ENCODE measurements at regions not wholly inside any gene's neighbourhood (a gene's known extent, or its start where the extent isn't known, plus 50 kb on each side); places are given as distances from the start of the nearest gene placed in this dataset.

DNA sequence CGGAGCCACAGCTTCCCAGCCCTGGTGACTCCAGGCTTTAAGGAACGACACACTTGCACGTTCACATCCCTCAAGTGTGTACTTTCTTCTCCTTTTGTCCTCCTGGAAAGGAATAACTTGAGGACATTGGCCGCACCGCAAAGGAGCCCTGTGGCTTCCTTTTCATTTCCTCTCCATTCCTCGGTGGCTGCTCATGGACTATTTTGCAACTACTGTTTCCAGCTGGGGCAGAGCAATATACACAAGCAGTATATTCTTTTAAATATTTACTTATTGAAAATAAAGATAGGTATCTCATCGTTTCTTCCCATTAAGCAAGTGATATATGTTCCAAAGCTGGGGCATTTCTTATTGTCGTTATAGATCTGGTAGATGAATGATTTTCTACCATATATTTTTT, 97.2 kb upstream of the LYZL1 start:
- Histone ChIP-seq H3K4me1 (no peaks in the 10 kb centered on the region), H3K9me3 (no peaks in the 10 kb centered on the region), H3K4me3 (no peak overlapping the region), H3K36me3 (no peaks in the 10 kb centered on the region), H3K27me3 (peaks cover 0 to 15% (median 0%) of the 10 kb centered on the region in 4 donors), H3K27ac (no peak overlapping the region)
- DNase-seq: no peak
- intact Hi-C loops (cut with DNase I): no loop called here
- WGBS, 2 donors: 53 to 64% methylated on average over 7 to 8 of the region's 8 CpGs
- TF ChIP-seq POLR2A (IDR thresholded peaks at IDR 0.05): no peak
- TF ChIP-seq, protein P1, sequence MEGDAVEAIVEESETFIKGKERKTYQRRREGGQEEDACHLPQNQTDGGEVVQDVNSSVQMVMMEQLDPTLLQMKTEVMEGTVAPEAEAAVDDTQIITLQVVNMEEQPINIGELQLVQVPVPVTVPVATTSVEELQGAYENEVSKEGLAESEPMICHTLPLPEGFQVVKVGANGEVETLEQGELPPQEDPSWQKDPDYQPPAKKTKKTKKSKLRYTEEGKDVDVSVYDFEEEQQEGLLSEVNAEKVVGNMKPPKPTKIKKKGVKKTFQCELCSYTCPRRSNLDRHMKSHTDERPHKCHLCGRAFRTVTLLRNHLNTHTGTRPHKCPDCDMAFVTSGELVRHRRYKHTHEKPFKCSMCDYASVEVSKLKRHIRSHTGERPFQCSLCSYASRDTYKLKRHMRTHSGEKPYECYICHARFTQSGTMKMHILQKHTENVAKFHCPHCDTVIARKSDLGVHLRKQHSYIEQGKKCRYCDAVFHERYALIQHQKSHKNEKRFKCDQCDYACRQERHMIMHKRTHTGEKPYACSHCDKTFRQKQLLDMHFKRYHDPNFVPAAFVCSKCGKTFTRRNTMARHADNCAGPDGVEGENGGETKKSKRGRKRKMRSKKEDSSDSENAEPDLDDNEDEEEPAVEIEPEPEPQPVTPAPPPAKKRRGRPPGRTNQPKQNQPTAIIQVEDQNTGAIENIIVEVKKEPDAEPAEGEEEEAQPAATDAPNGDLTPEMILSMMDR (IDR thresholded peaks at IDR 0.05): no peak

DNA sequence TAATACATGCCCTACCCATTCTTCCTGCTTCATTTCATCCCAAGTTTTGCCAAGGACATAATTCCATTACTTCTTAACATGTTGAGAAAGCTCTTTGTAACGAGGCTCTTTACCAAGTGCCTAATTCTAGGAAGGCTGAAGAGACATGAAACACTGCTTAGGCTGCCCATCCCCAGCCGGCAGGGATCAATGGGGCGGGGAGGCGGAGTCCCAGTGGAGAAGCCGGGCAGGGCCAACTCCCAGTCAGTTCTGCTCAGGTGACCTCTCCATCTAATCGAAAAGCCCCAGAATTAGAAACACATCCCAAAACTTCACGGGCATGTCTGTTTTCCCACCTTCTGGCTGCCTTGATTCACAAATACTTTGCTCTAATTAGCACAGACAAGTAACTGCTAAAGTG, 89.5 kb upstream of the LYZL1 start:
- H3K4me1 ChIP-seq: no peaks in the 10 kb centered on the region
- WGBS, 2 donors: 32 to 40% methylated on average over 5 to 7 of the region's 7 CpGs
- DNase-seq: no peak
- H3K9me3 ChIP-seq: no peaks in the 10 kb centered on the region
- H3K36me3 ChIP-seq: no peaks in the 10 kb centered on the region
- no peak overlapping the region for H3K27ac ChIP-seq
- H3K4me3 ChIP-seq: no peak overlapping the region
- TF ChIP-seq, protein P1 (IDR thresholded peaks at IDR 0.05): no peak
- no peak for TF ChIP-seq POLR2A (IDR thresholded peaks at IDR 0.05)
- H3K27me3 ChIP-seq: peaks cover 0 to 11% (median 0%) of the 10 kb centered on the region in 4 donors
- intact Hi-C loops (cut with DNase I): no loop called here

DNA sequence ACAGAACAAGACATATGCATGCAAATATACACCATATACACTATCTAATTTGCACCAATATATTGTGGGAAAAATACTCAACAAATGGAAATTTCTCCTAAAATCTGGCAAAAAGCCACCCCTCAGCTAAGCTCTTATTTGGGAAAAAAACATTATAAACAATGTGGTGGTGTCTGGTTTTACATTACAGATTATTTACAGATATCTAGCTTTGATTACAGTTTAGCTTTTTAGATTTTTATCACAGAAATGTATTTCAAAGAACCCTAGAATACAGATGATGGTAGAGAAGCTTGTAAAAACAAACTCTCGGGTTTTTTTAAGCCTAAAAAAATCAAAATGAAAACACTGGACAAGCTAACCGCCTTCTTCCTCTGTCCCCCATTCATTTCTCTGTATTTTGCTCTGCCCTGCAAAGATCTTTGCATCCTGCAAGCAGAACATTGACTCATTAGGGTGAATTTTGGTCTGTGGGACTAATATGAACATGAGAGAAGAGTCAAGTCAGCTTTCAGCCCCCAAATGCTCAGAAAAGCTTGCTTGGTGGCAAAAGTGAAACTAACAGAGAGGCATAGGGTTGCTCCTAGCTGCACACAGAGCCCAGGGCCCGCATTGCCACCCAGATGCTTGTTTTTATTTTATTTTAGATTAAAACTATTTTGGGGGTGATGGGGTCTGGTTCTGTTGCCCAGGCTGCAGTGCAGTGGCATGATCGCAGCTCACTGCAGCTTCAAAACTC, 88.8 kb upstream of the LYZL1 start:
- Histone ChIP-seq H3K4me1 (no peaks in the 10 kb centered on the region), H3K27me3 (peaks cover 0 to 14% (median 0%) of the 10 kb centered on the region in 4 donors), H3K4me3 (no peak overlapping the region), H3K36me3 (no peaks in the 10 kb centered on the region), H3K27ac (no peak overlapping the region), H3K9me3 (no peaks in the 10 kb centered on the region)
- intact Hi-C loops (cut with DNase I): no loop called here
- no peak for DNase-seq
- no peak for TF ChIP-seq POLR2A (IDR thresholded peaks at IDR 0.05)
- TF ChIP-seq, protein P1 (IDR thresholded peaks at IDR 0.05): no peak
- WGBS, 2 donors: 73 to 87% methylated on average over 4 of the region's 4 CpGs

DNA sequence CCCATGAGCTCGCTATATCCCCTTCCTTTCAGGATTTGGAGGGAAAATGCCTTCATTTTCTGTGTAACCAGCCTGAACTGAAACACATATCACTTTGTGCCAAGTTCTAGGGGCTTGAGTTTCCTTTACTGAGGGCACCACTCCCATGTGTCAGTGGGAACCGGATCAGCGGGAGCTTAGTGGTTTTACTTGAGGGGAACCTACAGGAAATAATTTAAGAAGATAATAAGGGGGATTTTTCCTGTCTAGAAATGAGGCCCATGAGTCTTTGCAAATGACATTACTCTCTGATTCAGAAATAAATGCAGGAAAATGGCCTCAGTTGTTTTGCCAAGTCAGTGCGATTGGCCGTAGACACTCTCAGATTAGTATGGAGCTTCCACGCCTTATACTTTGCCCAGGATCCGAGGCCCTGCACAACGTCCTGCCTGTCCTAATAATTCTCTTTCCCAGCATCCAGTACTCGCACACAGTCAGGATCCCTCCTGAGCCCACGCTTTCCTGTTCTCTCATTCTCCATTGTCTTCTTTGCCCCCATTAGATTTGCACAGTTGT, 86.4 kb upstream of the LYZL1 start:
- no peak for DNase-seq
- 63 to 73% methylated on average over 10 of the region's 10 CpGs for WGBS, 2 donors
- intact Hi-C loops (cut with DNase I): no loop called here
- H3K9me3 ChIP-seq: no peaks in the 10 kb centered on the region
- H3K4me3 ChIP-seq: no peak overlapping the region
- TF ChIP-seq, protein P1 (IDR thresholded peaks at IDR 0.05): no peak
- no peak for TF ChIP-seq POLR2A (IDR thresholded peaks at IDR 0.05)
- H3K27ac ChIP-seq: no peak overlapping the region
- peaks cover 0 to 24% (median 0%) of the 10 kb centered on the region in 4 donors for H3K27me3 ChIP-seq
- no peaks in the 10 kb centered on the region for H3K4me1 ChIP-seq
- no peaks in the 10 kb centered on the region for H3K36me3 ChIP-seq

DNA sequence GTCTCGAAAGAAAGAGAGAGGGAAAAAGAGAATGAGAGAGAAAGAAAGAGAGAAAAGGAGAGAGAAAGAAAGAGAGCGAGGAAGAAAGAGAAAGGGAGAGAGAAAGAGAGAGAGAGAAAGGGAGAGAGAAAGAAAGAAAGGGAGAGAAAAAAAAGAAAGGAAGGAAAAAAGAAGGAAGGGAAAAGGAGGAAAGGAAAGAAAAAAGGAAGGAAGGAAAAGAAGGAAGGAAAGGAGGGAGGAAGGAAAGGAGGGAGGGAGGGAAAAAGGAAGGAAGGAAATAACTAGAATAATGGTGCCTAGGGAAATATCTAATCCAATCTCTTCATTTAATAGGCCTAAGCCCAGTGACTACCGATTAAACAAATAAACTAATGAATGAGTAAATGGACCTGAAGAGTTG, 85.4 kb upstream of the LYZL1 start:
- 69 to 80% methylated on average over 3 of the region's 3 CpGs for WGBS, 2 donors
- intact Hi-C loops (cut with DNase I): no loop called here
- DNase-seq: no peak

More for the DNA sequence above, 85.4 kb upstream of the LYZL1 start:
- TF ChIP-seq, protein P1 (IDR thresholded peaks at IDR 0.05): no peak
- no peak for TF ChIP-seq POLR2A (IDR thresholded peaks at IDR 0.05)
- H3K4me1 ChIP-seq: no peaks in the 10 kb centered on the region
- no peak overlapping the region for H3K4me3 ChIP-seq
- peaks cover 0 to 24% (median 0%) of the 10 kb centered on the region in 4 donors for H3K27me3 ChIP-seq
- H3K27ac ChIP-seq: no peak overlapping the region
- no peaks in the 10 kb centered on the region for H3K9me3 ChIP-seq
- H3K36me3 ChIP-seq: no peaks in the 10 kb centered on the region

Data from esophagus squamous epithelium (tissue), 5 donors.